ENCODE measurements at regions not wholly inside any gene's neighbourhood (a gene's known extent, or its start where the extent isn't known, plus 50 kb on each side); places are given as distances from the start of the nearest gene placed in this dataset.
A peak's percentile ranks its signal among the peaks of the same experiment; 100 is the strongest.
"Not testable (repeated sequence)": the region's sequence is repeated elsewhere in the genome, so short reads cannot be mapped to it uniquely, and the experiment has no call there.

DNA sequence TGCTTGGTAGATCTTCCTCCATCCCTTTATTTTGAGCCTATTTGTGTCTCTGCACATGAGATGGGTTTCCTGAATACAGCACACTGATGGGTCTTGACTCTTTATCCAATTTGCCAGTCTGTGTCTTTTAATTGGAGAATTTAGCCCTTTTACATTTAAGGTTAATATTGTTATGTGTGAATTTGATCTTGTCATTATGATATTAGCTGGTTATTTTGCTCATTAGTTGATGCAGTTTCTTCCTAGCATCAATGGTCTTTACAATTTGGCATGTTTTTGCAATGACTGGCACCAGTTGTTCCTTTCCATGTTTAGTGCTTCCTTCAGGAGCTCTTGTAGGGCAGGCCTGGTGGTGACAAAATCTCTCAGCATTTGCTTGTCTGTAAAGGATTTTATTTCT lies 72.4 kb downstream of the HNRNPD start:
- not testable (repeated sequence) for DNase-seq

- no peak for DNase-seq
These were observed 80.5 kb downstream of the HNRNPD start for GRCh38 chr4:82293304-82293703.

DNA sequence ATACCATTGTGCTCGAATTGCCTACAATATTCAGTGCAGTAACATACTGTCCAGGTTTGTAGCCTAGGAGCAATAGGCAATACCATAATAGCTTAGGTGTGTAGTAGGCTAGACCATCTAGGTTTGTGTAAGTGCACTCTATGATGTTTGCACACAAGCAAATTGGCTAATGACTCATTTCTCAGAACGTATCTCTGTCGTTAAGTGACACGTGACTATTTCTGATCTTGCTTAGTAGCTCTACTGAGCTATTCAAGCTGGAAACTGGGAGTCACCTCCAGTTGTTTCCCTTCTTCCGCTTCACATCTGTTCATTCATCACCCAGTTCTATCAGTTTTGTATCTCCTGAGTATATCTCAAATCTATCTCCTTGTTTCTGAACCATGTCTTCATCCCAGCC lies 86.1 kb downstream of the HNRNPD start:
- no peak for DNase-seq

GRCh38 chr4:82284858-82285805 lies 88.7 kb downstream of the HNRNPD start:
- DNase-seq: peak; percentile 99

GRCh38 chr4:82284475-82284857 lies 89.3 kb downstream of the HNRNPD start:
- no peak for DNase-seq

DNA sequence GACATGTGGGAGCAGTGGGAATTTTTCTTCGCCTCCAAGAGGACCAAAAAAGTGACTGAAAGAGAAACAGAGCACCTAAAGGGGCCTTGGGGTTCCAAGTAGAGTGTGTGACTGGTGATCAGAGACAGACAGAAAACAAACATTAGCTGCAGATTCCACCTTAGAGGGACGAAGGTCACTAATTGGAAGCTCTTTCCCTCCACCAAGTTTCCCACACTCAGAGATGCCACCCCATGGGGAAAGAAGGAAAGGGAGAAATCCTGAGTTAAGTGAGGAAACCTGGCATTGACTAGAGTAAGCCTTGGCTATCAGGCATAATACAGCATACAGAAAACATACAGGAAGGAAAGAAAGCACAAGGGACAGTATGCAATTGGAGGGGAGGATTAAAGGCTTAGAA lies 90.9 kb downstream of the HNRNPD start:
- no peak for DNase-seq

DNA sequence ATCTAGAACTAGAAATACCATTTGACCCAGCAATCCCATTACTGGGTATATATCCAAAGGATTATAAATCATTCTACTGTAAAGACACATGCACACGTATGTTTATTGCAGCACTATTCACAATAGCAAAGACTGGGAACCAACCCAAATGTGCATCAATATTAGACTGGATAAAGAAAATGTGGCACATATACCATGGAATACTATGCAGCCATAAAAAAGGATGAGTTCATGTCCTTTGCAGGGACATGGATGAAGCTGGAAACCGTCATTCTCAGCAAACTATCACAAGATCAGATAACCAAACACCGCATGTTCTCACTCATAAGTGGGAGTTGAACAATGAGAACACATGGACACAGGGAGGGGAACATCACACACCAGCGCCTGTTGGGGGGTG lies 94.2 kb downstream of the HNRNPD start:
- DNase-seq: not testable (repeated sequence)

DNA sequence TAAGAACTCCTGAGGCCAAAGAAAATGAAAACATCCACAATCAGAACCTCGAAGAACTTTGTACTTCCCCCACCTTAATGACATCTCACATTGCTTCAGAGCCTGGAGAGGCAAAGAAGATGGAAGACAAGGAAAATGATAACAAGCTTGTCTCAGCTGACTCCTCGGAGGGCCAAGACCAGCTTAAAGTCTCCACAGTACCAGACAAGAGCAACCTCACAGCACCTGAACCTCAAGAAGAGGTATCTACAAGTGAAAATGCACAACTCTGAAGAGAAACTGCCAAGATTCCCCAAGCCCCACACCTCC lies 97.5 kb downstream of the HNRNPD start:
- no peak for DNase-seq

DNA sequence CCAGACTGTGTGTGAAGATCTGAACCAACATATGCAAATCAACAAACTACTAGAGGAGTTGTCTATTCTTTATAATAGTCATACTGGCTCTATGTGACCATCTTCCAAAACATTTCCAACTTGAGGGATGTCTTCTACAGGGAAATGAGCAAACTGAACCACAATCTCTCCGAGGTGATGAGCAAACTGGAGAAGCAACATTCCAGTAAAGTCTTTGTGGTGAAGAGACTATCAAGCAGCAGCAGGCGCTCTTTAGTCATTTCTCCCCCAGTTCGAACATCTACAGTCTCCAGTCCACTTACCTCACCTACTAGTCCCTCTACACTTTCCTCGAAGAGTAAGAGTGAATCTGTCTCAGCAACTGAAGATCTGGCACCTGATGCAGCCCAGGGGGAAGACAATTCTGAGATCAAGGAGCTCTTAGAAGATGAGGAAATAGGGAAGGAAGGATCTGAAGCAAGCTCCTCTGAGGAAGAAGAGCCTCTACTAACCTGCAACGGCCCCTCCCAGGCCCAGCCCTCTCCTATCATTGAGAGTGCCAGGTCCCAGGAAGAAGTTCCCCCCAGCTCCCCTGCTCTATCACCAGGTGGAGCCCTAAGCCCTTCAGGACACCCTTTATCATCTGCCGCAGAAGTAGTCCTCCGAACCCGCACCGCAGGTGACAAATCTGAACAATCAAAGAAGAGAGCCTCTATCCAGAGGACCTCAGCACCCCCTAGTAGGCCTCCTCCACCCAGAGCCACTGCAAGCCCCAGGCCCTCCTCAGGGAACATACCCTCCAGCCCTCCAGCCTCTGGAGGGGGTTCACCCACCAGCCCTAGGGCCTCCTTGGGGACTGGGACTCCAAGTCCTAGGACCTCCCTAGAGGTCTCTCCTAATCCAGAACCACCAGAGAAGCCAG lies 98.1 kb downstream of the HNRNPD start:
- no peak for DNase-seq

GRCh38 chr4:82274700-82275099 lies 99.1 kb downstream of the HNRNPD start:
- DNase-seq: not testable (repeated sequence)

DNA sequence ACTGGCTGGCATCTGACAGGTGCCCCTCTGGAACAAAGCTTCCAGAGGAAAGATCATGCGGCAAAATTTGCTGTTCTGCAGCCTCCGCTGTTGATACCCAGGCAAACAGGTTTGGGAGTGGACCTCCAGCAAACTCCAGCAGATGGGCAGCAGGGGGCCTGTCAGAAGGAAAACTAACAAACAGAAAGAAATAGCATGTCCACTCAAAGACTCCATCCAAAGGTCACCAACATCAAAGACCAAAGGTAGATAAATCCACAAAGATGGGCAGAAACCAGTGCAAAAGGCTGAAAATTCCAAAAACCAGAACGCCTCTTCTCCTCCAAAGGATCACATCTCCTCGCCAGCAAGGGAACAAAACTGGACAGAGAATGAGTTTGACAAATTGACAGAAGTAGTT lies 101.3 kb downstream of the HNRNPD start:
- DNase-seq: not testable (repeated sequence)

- not testable (repeated sequence) for DNase-seq
These were observed 101.8 kb downstream of the HNRNPD start for GRCh38 chr4:82271915-82272480.

DNA sequence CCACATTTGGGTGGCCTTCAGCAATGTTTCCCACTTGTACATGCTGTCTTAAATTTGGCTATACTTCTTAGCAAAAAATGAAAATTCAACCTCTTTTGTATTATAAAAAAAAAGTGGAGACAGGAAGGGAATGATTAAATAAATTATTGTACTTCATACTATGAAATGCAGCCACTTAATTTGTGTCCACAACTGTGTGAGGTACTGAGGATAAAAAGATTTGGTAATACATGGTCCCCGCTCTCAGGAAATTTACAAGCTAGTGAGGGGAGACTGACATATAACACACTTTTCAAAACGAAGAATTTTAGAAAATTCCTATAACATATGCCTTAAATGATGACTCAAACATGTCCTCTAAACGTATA lies 105.0 kb downstream of the HNRNPD start:
- DNase-seq: no peak

- DNase-seq: peak; percentile 59
These were observed 105.6 kb downstream of the HNRNPD start for GRCh38 chr4:82268050-82268825.

DNA sequence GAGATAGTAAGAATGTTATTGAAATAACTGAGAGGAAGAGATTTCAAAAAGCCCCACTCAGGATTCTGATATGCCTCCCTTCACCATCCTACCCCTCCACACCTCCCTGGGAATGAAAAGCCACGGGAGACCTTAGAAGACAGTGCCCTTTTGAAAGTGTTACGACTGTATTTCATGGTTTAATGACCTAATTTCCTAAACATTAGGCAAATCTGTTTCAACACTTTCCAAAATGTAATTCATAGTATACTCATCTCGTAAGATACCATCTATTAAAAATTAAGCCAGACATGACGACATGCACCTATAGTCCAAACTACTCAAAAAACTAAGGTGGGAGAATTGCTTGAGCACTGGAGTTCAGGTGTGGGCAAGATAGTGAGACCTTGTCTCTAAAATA lies 106.3 kb downstream of the HNRNPD start:
- no peak for DNase-seq

DNA sequence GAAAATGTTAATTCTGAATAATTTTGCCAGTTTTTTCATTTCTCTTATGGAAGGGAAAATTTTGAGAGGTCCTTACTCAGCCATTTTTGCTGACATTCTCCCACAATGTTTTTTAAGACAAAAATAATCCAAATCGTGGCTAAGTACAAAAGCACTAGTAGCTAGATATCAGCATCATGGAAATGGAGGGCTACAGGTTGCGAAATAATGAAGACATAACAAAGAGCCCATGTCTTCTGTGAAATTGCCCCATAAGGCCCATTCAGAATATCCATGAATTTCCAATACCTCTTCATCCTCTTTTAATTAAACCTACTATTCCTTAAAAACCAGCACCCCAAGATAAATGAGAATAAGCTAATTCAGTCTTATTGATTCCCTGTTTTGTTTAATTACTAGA lies 107.4 kb downstream of the HNRNPD start:
- no peak for DNase-seq

DNA sequence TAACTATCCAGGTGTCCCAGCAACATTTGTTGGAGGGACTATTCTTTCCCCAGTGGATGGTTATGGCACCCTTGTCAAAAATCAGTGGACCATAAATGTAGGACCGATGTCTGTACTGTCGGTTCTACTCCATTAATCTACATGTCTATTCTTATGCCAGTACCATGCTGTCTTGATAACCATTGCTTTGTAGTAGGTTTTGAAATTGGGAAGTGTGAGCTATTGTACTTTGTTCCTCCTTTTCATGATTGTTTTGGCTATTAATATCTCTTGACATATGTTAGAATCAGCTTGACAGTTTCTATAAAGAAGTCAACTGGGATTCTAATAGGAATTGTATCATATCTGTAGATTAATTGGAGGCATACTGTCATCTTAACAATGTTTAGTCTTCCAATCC lies 112.7 kb downstream of the HNRNPD start:
- no peak for DNase-seq

GRCh38 chr4:82260632-82261031 lies 113.2 kb downstream of the HNRNPD start:
- DNase-seq: no peak

- no peak for DNase-seq
These were observed 117.1 kb downstream of the HNRNPD start for GRCh38 chr4:82256718-82257117.

DNA sequence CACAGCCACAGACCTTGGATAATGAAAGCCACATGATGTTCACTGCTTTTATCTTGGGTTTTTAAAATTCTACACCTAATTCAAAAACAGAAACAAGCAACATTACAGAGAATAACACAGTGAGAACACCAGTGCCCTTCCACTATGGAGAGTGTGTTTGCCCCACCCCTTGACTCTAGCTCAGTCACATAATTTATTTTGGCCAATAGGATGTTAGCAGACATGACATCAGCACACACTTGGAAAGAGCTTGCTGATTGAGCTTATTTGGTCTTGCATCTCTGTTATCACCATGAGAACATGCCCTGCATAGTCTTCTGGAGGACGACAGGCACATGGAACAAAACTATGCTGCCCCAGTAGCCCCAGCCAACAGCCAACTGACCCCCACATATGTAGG lies 118.1 kb downstream of the HNRNPD start:
- no peak for DNase-seq

DNA sequence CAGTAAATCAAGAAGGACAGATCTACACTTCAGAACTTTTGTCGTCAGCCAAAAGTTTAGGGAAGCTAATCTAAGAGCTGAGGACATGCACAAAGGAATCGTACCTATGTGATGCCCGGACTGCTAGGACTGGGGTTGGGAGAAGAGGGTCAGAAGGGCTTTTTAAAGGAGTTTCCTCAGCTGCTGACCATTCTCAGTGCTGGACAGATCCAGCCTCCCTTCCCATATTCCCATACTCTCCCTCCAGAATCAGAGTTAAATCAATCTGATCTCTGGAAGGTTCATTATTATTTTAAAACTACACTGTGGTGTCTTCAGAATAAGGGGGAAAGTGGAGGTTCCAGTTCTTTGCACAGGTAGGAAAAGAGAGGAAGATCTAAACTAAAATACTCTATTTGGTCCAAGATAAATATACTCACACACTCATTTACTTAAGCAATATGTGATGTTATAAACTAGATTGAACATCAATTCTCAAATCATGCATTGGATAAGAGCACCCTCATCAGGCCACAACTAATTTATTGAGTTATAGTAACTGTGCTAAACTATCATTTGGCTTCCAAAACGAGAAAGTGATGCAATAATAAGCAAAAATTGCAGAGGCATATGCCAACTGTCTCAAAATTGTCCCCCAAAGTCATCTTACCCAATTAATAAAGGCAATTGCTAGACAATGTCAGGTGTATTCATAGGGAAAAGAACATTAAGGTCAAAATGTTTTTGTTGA lies 124.7 kb downstream of the HNRNPD start:
- DNase-seq: no peak

DNA sequence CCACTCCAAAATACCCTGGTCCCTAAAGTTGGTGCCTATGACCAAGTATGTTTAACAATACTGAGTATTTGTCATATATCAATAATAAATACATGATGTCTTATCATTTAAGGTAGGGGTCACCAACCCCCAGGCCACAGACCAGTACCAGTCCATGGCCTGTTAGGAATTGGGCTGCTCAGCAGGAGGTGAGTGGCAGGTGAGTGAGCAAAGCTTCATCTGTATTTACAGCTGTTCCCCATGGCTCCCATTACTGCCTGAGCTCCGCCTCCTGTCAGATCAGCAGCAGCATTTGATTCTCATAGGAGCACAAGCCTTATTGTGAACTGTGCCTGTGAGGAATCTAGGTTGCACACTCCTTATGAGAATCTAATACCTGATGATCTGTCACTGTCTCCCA lies 126.2 kb downstream of the HNRNPD start:
- no peak for DNase-seq
